HCT116 (cell line): ENCODE measurements at regions not wholly inside any gene's neighbourhood (a gene's known extent, or its start where the extent isn't known, plus 50 kb on each side); places are given as distances from the start of the nearest gene placed in this dataset.

Experiments
- POLR2A ChIP-seq: IDR thresholded peaks from 2 replicates; pipeline ENCODE4 v1.7.0; 2011; ENCODE audit warnings: borderline replicate concordance; ENCODE audit not compliant: insufficient read depth, insufficient read length; ENCODE audit errors: extremely low read depth
- POLR2AphosphoS5 ChIP-seq: IDR thresholded peaks from 2 replicates; pipeline ENCODE4 v1.6.1; 2011; ENCODE audit warnings: mild to moderate bottlenecking, low read depth, low read length, moderate library complexity
- TF ChIP-seq, protein P1 (sequence below), 3 experiments: fragments of 200-600 bp in 1 of 3; sonication (generic) in 1 of 3; IDR thresholded peaks in 2 of 3; conservative IDR thresholded peaks in 1 of 3; 2 replicates each; pipeline ENCODE4 v1.5.1; 2012 to 2017; ENCODE audit warnings: low read depth in 2 of 3, low read length in 2 of 3, antibody characterized with exemption in 1 of 3, borderline replicate concordance in 1 of 3, control low read depth in 1 of 3, mild to moderate bottlenecking in 1 of 3, mixed read lengths in 1 of 3, mixed run types in 1 of 3, moderate library complexity in 1 of 3; ENCODE audit not compliant: insufficient read depth in 1 of 3
- TF ChIP-seq, protein P2 (sequence below): IDR thresholded peaks from 2 replicates; pipeline ENCODE4 v1.6.1; 2012

DNA sequence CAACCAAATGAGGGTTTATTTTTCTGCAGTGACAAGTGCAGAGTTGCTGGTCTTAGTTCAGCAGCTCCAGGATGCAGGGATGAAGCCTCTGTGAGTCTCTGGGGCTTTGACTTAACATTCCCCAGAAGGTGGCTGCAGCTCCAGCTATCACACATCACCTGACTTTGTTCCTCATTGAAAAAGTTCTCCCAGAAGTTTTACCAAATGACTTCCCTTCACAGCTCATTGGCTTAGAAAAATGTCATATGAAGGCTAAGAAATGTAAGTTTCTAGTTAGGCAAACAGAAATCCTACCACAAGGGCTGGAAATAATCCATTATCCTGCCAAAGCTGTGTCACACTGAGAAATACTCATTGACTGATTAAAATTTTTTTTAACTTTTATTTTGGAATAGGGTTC is 184.9 kb downstream of the MINAR1 start:
- TF ChIP-seq, protein P1, sequence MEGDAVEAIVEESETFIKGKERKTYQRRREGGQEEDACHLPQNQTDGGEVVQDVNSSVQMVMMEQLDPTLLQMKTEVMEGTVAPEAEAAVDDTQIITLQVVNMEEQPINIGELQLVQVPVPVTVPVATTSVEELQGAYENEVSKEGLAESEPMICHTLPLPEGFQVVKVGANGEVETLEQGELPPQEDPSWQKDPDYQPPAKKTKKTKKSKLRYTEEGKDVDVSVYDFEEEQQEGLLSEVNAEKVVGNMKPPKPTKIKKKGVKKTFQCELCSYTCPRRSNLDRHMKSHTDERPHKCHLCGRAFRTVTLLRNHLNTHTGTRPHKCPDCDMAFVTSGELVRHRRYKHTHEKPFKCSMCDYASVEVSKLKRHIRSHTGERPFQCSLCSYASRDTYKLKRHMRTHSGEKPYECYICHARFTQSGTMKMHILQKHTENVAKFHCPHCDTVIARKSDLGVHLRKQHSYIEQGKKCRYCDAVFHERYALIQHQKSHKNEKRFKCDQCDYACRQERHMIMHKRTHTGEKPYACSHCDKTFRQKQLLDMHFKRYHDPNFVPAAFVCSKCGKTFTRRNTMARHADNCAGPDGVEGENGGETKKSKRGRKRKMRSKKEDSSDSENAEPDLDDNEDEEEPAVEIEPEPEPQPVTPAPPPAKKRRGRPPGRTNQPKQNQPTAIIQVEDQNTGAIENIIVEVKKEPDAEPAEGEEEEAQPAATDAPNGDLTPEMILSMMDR (IDR thresholded peaks at IDR 0.05 in 2 of 3, conservative IDR thresholded peaks at IDR 0.05 in 1 of 3; ENCODE audit: borderline replicate concordance in 1 of 3, insufficient read depth in 1 of 3, low read depth in 2 of 3, low read length in 2 of 3) = no peak
- TF ChIP-seq POLR2A (no peak), POLR2AphosphoS5 (no peak)
- TF ChIP-seq, protein P2, sequence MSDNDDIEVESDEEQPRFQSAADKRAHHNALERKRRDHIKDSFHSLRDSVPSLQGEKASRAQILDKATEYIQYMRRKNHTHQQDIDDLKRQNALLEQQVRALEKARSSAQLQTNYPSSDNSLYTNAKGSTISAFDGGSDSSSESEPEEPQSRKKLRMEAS = no peak
